PFSK-1 (cell line): ENCODE measurements at regions not wholly inside any gene's neighbourhood (a gene's known extent, or its start where the extent isn't known, plus 50 kb on each side); places are given as distances from the start of the nearest gene placed in this dataset.

Experiments used
- FOXP2 ChIP-seq: optimal IDR thresholded peaks from 2 replicates; pipeline ENCODE3; 2011; ENCODE audit warnings: borderline replicate concordance, control low read depth, inconsistent platforms; ENCODE audit not compliant: insufficient read depth; ENCODE audit errors: extremely low read length, extremely low read depth
- POLR2AphosphoS5 ChIP-seq: IDR thresholded peaks from 2 replicates; pipeline ENCODE4 v1.6.1; 2012; ENCODE audit warnings: low read depth, mild to moderate bottlenecking, control low read depth, low read length, moderate library complexity
- SIN3A ChIP-seq: IDR thresholded peaks from 2 replicates; pipeline ENCODE4 v1.6.1; 2012; ENCODE audit warnings: mild to moderate bottlenecking, low read length, moderate library complexity, borderline replicate concordance; ENCODE audit not compliant: insufficient read depth
- TAF1 ChIP-seq: IDR thresholded peaks from 2 replicates; pipeline ENCODE4 v1.6.1; 2012; ENCODE audit warnings: low read length, control low read depth, borderline replicate concordance; ENCODE audit not compliant: insufficient read depth
- TF ChIP-seq, protein P1 (sequence below), 2 experiments: IDR thresholded peaks; 2 replicates each; pipeline versions ENCODE4 v1.6.1 to v1.8.0; 2011 to 2012; ENCODE audit warnings: low read depth in 2 of 2, low read length in 2 of 2, control low read depth in 1 of 2, inconsistent platforms in 1 of 2, mild to moderate bottlenecking in 1 of 2, moderate library complexity in 1 of 2; ENCODE audit not compliant: insufficient read depth in 1 of 2

DNA sequence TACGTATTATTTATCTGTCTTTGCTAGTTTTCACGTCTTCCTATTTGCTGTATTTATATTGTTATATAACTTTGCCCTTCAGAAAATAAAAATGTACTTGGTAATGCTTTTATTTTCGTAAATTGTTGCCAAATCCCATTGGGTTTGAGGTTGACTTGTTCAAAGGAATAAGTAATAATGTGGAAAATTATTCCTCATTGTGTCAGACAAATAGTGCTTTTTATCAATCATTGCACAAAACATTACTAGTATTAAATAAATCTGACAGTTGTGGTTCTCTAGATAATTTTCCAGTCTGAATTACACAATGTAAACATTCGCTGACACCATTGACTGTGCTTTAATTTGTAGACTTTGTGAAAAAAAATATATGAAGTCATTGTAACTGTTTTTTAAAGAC lies 798.3 kb upstream of the TMEFF2 start:
- TF ChIP-seq, protein P1, sequence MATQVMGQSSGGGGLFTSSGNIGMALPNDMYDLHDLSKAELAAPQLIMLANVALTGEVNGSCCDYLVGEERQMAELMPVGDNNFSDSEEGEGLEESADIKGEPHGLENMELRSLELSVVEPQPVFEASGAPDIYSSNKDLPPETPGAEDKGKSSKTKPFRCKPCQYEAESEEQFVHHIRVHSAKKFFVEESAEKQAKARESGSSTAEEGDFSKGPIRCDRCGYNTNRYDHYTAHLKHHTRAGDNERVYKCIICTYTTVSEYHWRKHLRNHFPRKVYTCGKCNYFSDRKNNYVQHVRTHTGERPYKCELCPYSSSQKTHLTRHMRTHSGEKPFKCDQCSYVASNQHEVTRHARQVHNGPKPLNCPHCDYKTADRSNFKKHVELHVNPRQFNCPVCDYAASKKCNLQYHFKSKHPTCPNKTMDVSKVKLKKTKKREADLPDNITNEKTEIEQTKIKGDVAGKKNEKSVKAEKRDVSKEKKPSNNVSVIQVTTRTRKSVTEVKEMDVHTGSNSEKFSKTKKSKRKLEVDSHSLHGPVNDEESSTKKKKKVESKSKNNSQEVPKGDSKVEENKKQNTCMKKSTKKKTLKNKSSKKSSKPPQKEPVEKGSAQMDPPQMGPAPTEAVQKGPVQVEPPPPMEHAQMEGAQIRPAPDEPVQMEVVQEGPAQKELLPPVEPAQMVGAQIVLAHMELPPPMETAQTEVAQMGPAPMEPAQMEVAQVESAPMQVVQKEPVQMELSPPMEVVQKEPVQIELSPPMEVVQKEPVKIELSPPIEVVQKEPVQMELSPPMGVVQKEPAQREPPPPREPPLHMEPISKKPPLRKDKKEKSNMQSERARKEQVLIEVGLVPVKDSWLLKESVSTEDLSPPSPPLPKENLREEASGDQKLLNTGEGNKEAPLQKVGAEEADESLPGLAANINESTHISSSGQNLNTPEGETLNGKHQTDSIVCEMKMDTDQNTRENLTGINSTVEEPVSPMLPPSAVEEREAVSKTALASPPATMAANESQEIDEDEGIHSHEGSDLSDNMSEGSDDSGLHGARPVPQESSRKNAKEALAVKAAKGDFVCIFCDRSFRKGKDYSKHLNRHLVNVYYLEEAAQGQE (IDR thresholded peaks at IDR 0.05; ENCODE audit: insufficient read depth in 1 of 2, low read depth in 2 of 2, low read length in 2 of 2): no peak
- TF ChIP-seq FOXP2 (no peak), TAF1 (no peak), POLR2AphosphoS5 (no peak), SIN3A (no peak)

DNA sequence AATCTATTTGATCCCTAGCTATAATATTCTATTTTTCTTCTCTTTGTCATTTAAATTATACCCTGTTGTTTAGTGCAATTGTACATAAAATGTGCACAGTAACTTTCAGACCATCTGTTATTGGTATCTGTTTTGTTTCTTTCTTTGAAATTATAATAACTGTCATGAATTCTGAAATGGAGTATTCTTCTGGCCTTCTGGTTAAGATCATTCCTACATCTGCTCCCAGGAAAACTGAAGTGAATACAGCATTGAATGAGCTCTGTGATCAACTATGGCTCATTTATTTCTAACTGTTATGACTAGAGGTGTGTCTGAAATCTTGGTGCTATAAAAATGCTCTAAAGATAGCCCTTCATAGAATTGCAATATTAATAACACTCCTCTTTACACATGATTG lies 788.4 kb upstream of the TMEFF2 start:
- no peak for TF ChIP-seq POLR2AphosphoS5
- TF ChIP-seq, protein P1 (IDR thresholded peaks at IDR 0.05; ENCODE audit: insufficient read depth in 1 of 2, low read depth in 2 of 2, low read length in 2 of 2): no peak
- no peak for TF ChIP-seq SIN3A
- no peak for TF ChIP-seq FOXP2
- no peak for TF ChIP-seq TAF1

DNA sequence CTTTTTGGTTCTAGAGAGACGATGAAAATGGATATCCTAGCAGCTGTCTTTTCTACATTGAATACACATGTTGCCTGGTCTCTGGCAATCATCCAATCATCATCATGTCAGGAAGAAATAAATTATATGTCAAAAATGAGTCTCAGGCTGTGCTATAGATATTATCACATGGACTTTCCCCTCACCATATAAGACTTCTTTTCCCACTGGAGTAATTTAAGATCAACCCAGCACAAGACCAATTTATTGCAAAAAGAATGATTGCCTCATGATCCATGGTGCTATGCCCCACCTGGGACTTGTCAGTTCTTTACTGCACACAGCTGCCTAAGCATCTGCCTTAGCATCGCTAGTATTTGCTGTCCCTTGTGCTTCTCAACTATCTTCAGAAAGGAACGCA lies 783.7 kb upstream of the TMEFF2 start:
- TF ChIP-seq, protein P1 (IDR thresholded peaks at IDR 0.05; ENCODE audit: insufficient read depth in 1 of 2, low read depth in 2 of 2, low read length in 2 of 2): no peak
- TF ChIP-seq FOXP2 (no peak), TAF1 (no peak), POLR2AphosphoS5 (no peak), SIN3A (no peak)

DNA sequence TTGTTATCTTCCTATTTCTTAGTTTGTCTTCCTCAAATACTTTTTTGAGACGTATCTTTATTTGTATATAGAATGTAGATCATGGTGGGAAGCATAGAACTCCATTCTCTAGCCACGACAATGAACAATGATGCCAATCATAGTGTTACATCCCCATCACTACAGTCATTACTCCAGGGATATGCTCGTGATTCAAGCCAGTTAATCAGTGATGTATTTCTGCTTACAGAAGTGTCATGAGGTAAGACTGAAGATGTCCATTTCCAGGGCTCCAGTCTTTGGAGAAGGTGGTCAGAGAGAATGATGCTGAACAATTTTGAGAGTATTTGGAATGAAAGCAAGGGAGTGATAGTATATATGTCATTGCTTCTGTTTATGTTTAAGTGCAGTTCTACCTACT lies 777.2 kb upstream of the TMEFF2 start:
- TF ChIP-seq POLR2AphosphoS5 (no peak), FOXP2 (no peak), SIN3A (no peak)
- TF ChIP-seq, protein P1 (IDR thresholded peaks at IDR 0.05; ENCODE audit: insufficient read depth in 1 of 2, low read depth in 2 of 2, low read length in 2 of 2): no peak

DNA sequence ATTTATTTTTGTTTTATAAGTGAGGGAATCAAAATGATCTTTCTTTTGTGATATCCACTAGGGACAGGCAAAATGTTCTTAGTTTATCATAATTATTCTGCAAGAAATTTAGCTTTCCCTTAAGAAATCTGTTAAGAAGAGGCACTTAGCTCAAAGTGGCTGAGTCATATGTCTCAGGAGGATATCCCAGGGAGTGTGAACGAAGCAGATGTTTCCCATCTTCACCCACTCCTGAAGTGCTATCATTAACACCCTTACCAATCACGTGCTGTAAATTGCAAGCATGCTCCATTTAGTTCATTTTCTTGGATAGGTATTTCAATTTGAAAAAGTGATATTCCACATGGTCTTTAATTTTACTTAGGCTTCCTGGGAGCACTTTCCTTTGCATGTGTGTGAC lies 774.3 kb upstream of the TMEFF2 start:
- no peak for TF ChIP-seq POLR2AphosphoS5
- no peak for TF ChIP-seq TAF1
- TF ChIP-seq, protein P1 (IDR thresholded peaks at IDR 0.05; ENCODE audit: insufficient read depth in 1 of 2, low read depth in 2 of 2, low read length in 2 of 2): no peak
- TF ChIP-seq FOXP2: no peak
- TF ChIP-seq SIN3A: no peak
